ENCODE measurements at regions not wholly inside any gene's neighbourhood (a gene's known extent, or its start where the extent isn't known, plus 50 kb on each side); places are given as distances from the start of the nearest gene placed in this dataset.
"Not testable (repeated sequence)": the region's sequence is repeated elsewhere in the genome, so short reads cannot be mapped to it uniquely, and the experiment has no call there.

- H3K27ac Mint-ChIP-seq (ENCODE audit: unreplicated experiment); H3K4me3 Mint-ChIP-seq (ENCODE audit: unreplicated experiment); H3K4me1 Mint-ChIP-seq (ENCODE audit: low read depth): not testable (repeated sequence)
These were observed 81.0 kb upstream of the ZNF658 start for GRCh38 chr9:66819510-66819909.

DNA sequence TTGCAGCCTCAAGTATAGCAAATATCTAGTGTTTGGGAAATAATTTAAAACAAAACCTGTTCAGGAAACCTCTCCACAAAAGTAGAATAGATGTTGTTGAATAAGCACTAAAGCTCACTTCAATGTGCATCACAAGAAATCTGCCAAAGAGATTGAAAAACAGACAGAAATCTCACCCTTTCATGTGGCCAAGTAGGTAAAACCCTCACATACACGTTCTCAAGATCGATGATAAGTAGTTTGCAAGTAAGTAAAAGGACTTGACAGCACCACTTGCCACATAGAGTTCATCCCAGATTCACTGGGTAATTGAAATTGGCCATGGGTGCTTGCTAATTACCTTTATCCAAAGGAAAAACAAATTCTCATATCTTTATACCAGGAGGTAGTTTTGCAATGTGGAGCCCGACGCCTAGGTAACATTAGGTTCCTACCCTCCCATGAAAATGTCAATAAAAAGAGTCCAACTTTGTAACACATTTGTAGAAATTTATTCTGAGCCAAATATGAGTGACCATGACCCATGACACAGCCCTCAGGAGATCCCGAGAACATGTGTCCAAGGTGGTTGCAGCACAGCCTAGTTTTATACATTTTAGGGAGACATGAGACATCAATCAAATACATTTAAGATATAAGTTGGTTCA lies 80.4 kb upstream of the ZNF658 start:
- not testable (repeated sequence) for DNase-seq (ENCODE audit: low spot score); H3K36me3 Mint-ChIP-seq (ENCODE audit: low read depth); H3K4me1 Mint-ChIP-seq (ENCODE audit: low read depth); H3K9me3 Mint-ChIP-seq (ENCODE audit: low read depth); H3K4me3 Mint-ChIP-seq (ENCODE audit: unreplicated experiment); H3K27me3 Mint-ChIP-seq (ENCODE audit: low read depth); H3K27ac Mint-ChIP-seq (ENCODE audit: unreplicated experiment)

More at GRCh38 chr9:66819510-66819909, 81.0 kb upstream of the ZNF658 start:
- not testable (repeated sequence) for DNase-seq (ENCODE audit: low spot score); H3K9me3 Mint-ChIP-seq (ENCODE audit: low read depth); H3K27me3 Mint-ChIP-seq (ENCODE audit: low read depth); H3K36me3 Mint-ChIP-seq (ENCODE audit: low read depth)

GRCh38 chr9:66824169-66824568 lies 76.4 kb upstream of the ZNF658 start:
- not testable (repeated sequence) for H3K9me3 Mint-ChIP-seq (ENCODE audit: low read depth); H3K4me1 Mint-ChIP-seq (ENCODE audit: low read depth); H3K27ac Mint-ChIP-seq (ENCODE audit: unreplicated experiment); H3K27me3 Mint-ChIP-seq (ENCODE audit: low read depth); DNase-seq (ENCODE audit: low spot score); H3K36me3 Mint-ChIP-seq (ENCODE audit: low read depth); H3K4me3 Mint-ChIP-seq (ENCODE audit: unreplicated experiment)

DNA sequence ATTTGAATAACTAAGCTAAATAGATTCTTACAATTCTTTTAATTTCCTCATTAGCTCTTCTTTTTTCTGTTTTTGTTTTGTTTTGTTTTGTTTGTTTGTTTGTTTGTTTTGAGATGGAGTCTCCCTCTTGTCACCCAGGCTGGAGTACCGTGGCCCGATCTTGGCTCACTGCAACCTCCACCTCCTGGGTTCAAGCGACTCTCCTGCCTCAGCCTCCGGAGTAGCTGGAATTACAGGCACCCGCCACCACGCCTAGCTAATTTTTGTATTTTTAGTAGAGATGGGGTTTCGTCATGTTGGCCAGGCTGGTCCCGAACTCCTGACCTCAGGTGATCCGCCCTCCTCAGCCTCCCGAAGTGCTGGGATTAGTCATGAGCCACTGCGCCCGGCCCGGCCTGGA lies 70.7 kb upstream of the ZNF658 start:
- not testable (repeated sequence) for H3K4me3 Mint-ChIP-seq (ENCODE audit: unreplicated experiment); H3K36me3 Mint-ChIP-seq (ENCODE audit: low read depth); H3K27me3 Mint-ChIP-seq (ENCODE audit: low read depth); H3K27ac Mint-ChIP-seq (ENCODE audit: unreplicated experiment); H3K9me3 Mint-ChIP-seq (ENCODE audit: low read depth); H3K4me1 Mint-ChIP-seq (ENCODE audit: low read depth); DNase-seq (ENCODE audit: low spot score)

GRCh38 chr9:66830777-66831497 lies 69.6 kb upstream of the ZNF658 start:
- not testable (repeated sequence) for DNase-seq (ENCODE audit: low spot score); H3K27ac Mint-ChIP-seq (ENCODE audit: unreplicated experiment); H3K9me3 Mint-ChIP-seq (ENCODE audit: low read depth); H3K27me3 Mint-ChIP-seq (ENCODE audit: low read depth); H3K36me3 Mint-ChIP-seq (ENCODE audit: low read depth); H3K4me3 Mint-ChIP-seq (ENCODE audit: unreplicated experiment); H3K4me1 Mint-ChIP-seq (ENCODE audit: low read depth)

- not testable (repeated sequence) for DNase-seq (ENCODE audit: low spot score); H3K4me1 Mint-ChIP-seq (ENCODE audit: low read depth); H3K27ac Mint-ChIP-seq (ENCODE audit: unreplicated experiment); H3K36me3 Mint-ChIP-seq (ENCODE audit: low read depth); H3K9me3 Mint-ChIP-seq (ENCODE audit: low read depth); H3K27me3 Mint-ChIP-seq (ENCODE audit: low read depth); H3K4me3 Mint-ChIP-seq (ENCODE audit: unreplicated experiment)
These were observed 68.3 kb upstream of the ZNF658 start for GRCh38 chr9:66832222-66832621.

- not testable (repeated sequence) for H3K27me3 Mint-ChIP-seq (ENCODE audit: low read depth); H3K4me1 Mint-ChIP-seq (ENCODE audit: low read depth); H3K9me3 Mint-ChIP-seq (ENCODE audit: low read depth); H3K4me3 Mint-ChIP-seq (ENCODE audit: unreplicated experiment); DNase-seq (ENCODE audit: low spot score); H3K27ac Mint-ChIP-seq (ENCODE audit: unreplicated experiment); H3K36me3 Mint-ChIP-seq (ENCODE audit: low read depth)
These were observed 63.1 kb upstream of the ZNF658 start for GRCh38 chr9:66837242-66837937.

All from chondrocyte (in vitro differentiated cells).